ENCODE measurements at regions not wholly inside any gene's neighbourhood (a gene's known extent, or its start where the extent isn't known, plus 50 kb on each side); places are given as distances from the start of the nearest gene placed in this dataset.

GRCh38 chr14:25628390-25628789, 578.4 kb upstream of the STXBP6 start:
- 100% methylated on average over 2 of the region's 2 CpGs for WGBS
- H3K4me3 ChIP-seq (ENCODE audit: low read length) = no peak overlapping the region

GRCh38 chr14:25626986-25627385, 577.0 kb upstream of the STXBP6 start:
- Histone ChIP-seq H3K4me1 (ENCODE audit: insufficient read depth, low read length) (peaks cover 6% of the 10 kb centered on the region; the same call in 1 of the 2 replicates), H3K9ac (ENCODE audit: low read depth, low read length) (no peak overlapping the region), H3K9me3 (ENCODE audit: insufficient read depth, low read depth, low read length) (no peaks in the 10 kb centered on the region), H3K27me3 (ENCODE audit: insufficient read depth, low read length) (no peaks in the 10 kb centered on the region), H3K27ac (ENCODE audit: low read depth, low read length) (no peak overlapping the region), H3K36me3 (ENCODE audit: insufficient read depth, low read length) (no peaks in the 10 kb centered on the region), H3K4me3 (ENCODE audit: low read length) (no peak overlapping the region)
- 98% methylated on average over 2 of the region's 2 CpGs for WGBS

More at GRCh38 chr14:25628390-25628789, 578.4 kb upstream of the STXBP6 start:
- Histone ChIP-seq H3K27ac (ENCODE audit: low read depth, low read length) (no peak overlapping the region), H3K4me1 (ENCODE audit: insufficient read depth, low read length) (peaks cover 6% of the 10 kb centered on the region; the same call in 1 of the 2 replicates), H3K36me3 (ENCODE audit: insufficient read depth, low read length) (no peaks in the 10 kb centered on the region), H3K27me3 (ENCODE audit: insufficient read depth, low read length) (no peaks in the 10 kb centered on the region), H3K9me3 (ENCODE audit: insufficient read depth, low read depth, low read length) (no peaks in the 10 kb centered on the region), H3K9ac (ENCODE audit: low read depth, low read length) (no peak overlapping the region)

- Histone ChIP-seq H3K27me3 (ENCODE audit: insufficient read depth, low read length) (no peaks in the 10 kb centered on the region), H3K9me3 (ENCODE audit: insufficient read depth, low read depth, low read length) (peaks cover 7% of the 10 kb centered on the region; the same call in 1 of the 2 replicates), H3K4me1 (ENCODE audit: insufficient read depth, low read length) (no peaks in the 10 kb centered on the region), H3K9ac (ENCODE audit: low read depth, low read length) (no peak overlapping the region), H3K36me3 (ENCODE audit: insufficient read depth, low read length) (no peaks in the 10 kb centered on the region), H3K27ac (ENCODE audit: low read depth, low read length) (no peak overlapping the region), H3K4me3 (ENCODE audit: low read length) (no peak overlapping the region)
- WGBS = 100% methylated on average over 1 of the region's 1 CpG
These were observed 572.8 kb upstream of the STXBP6 start for GRCh38 chr14:25622763-25623162.

GRCh38 chr14:25620515-25620914, 570.6 kb upstream of the STXBP6 start:
- H3K4me1 ChIP-seq (ENCODE audit: insufficient read depth, low read length) = no peaks in the 10 kb centered on the region
- H3K27ac ChIP-seq (ENCODE audit: low read depth, low read length) = no peak overlapping the region
- H3K36me3 ChIP-seq (ENCODE audit: insufficient read depth, low read length) = no peaks in the 10 kb centered on the region
- H3K9me3 ChIP-seq (ENCODE audit: insufficient read depth, low read depth, low read length) = peaks cover 25% of the 10 kb centered on the region
- H3K4me3 ChIP-seq (ENCODE audit: low read length) = no peak overlapping the region
- H3K27me3 ChIP-seq (ENCODE audit: insufficient read depth, low read length) = no peaks in the 10 kb centered on the region
- no peak overlapping the region for H3K9ac ChIP-seq (ENCODE audit: low read depth, low read length)

GRCh38 chr14:25615174-25615573, 565.2 kb upstream of the STXBP6 start:
- Histone ChIP-seq H3K36me3 (ENCODE audit: insufficient read depth, low read length) (no peaks in the 10 kb centered on the region), H3K9me3 (ENCODE audit: insufficient read depth, low read depth, low read length) (peaks cover 25% of the 10 kb centered on the region), H3K4me3 (ENCODE audit: low read length) (no peak overlapping the region), H3K27ac (ENCODE audit: low read depth, low read length) (no peak overlapping the region), H3K9ac (ENCODE audit: low read depth, low read length) (no peak overlapping the region), H3K27me3 (ENCODE audit: insufficient read depth, low read length) (no peaks in the 10 kb centered on the region), H3K4me1 (ENCODE audit: insufficient read depth, low read length) (no peaks in the 10 kb centered on the region)

GRCh38 chr14:25607192-25607591, 557.2 kb upstream of the STXBP6 start:
- Histone ChIP-seq H3K9ac (ENCODE audit: low read depth, low read length) (no peak overlapping the region), H3K27ac (ENCODE audit: low read depth, low read length) (no peak overlapping the region), H3K9me3 (ENCODE audit: insufficient read depth, low read depth, low read length) (peaks cover 5% of the 10 kb centered on the region; the same call in 1 of the 2 replicates), H3K27me3 (ENCODE audit: insufficient read depth, low read length) (no peaks in the 10 kb centered on the region), H3K4me3 (ENCODE audit: low read length) (no peak overlapping the region), H3K4me1 (ENCODE audit: insufficient read depth, low read length) (peaks cover 17% of the 10 kb centered on the region), H3K36me3 (ENCODE audit: insufficient read depth, low read length) (no peaks in the 10 kb centered on the region)
- WGBS = 26% methylated on average over 3 of the region's 3 CpGs

GRCh38 chr14:25602106-25602505, 552.2 kb upstream of the STXBP6 start:
- no peak overlapping the region for H3K4me3 ChIP-seq (ENCODE audit: low read length)
- no peak overlapping the region for H3K27ac ChIP-seq (ENCODE audit: low read depth, low read length)
- no peak overlapping the region for H3K9ac ChIP-seq (ENCODE audit: low read depth, low read length)
- no peaks in the 10 kb centered on the region for H3K36me3 ChIP-seq (ENCODE audit: insufficient read depth, low read length)
- H3K9me3 ChIP-seq (ENCODE audit: insufficient read depth, low read depth, low read length) = peaks cover 7% of the 10 kb centered on the region
- peaks cover 7% of the 10 kb centered on the region; the same call in 1 of the 2 replicates for H3K4me1 ChIP-seq (ENCODE audit: insufficient read depth, low read length)
- H3K27me3 ChIP-seq (ENCODE audit: insufficient read depth, low read length) = no peaks in the 10 kb centered on the region
- WGBS = 78% methylated on average over 1 of the region's 1 CpG

- Histone ChIP-seq H3K4me3 (ENCODE audit: low read length) (no peak overlapping the region), H3K27ac (ENCODE audit: low read depth, low read length) (no peak overlapping the region), H3K9ac (ENCODE audit: low read depth, low read length) (no peak overlapping the region), H3K36me3 (ENCODE audit: insufficient read depth, low read length) (no peaks in the 10 kb centered on the region), H3K4me1 (ENCODE audit: insufficient read depth, low read length) (no peaks in the 10 kb centered on the region), H3K9me3 (ENCODE audit: insufficient read depth, low read depth, low read length) (no peaks in the 10 kb centered on the region), H3K27me3 (ENCODE audit: insufficient read depth, low read length) (no peaks in the 10 kb centered on the region)
- WGBS = 94% methylated on average over 3 of the region's 3 CpGs
These were observed 538.8 kb upstream of the STXBP6 start for GRCh38 chr14:25588751-25589150.

- H3K9ac ChIP-seq (ENCODE audit: low read depth, low read length) = no peak overlapping the region
- no peaks in the 10 kb centered on the region for H3K36me3 ChIP-seq (ENCODE audit: insufficient read depth, low read length)
- peaks cover 18% of the 10 kb centered on the region for H3K4me1 ChIP-seq (ENCODE audit: insufficient read depth, low read length)
- no peaks in the 10 kb centered on the region for H3K9me3 ChIP-seq (ENCODE audit: insufficient read depth, low read depth, low read length)
- H3K27me3 ChIP-seq (ENCODE audit: insufficient read depth, low read length) = no peaks in the 10 kb centered on the region
- 92% methylated on average over 5 of the region's 5 CpGs for WGBS
- H3K27ac ChIP-seq (ENCODE audit: low read depth, low read length) = no peak overlapping the region
- no peak overlapping the region for H3K4me3 ChIP-seq (ENCODE audit: low read length)
These were observed 524.8 kb upstream of the STXBP6 start for GRCh38 chr14:25574628-25575325.

- Histone ChIP-seq H3K9ac (ENCODE audit: low read depth, low read length) (no peak overlapping the region), H3K4me1 (ENCODE audit: insufficient read depth, low read length) (no peaks in the 10 kb centered on the region), H3K27me3 (ENCODE audit: insufficient read depth, low read length) (no peaks in the 10 kb centered on the region), H3K9me3 (ENCODE audit: insufficient read depth, low read depth, low read length) (no peaks in the 10 kb centered on the region), H3K36me3 (ENCODE audit: insufficient read depth, low read length) (no peaks in the 10 kb centered on the region), H3K27ac (ENCODE audit: low read depth, low read length) (no peak overlapping the region), H3K4me3 (ENCODE audit: low read length) (no peak overlapping the region)
- WGBS = 80% methylated on average over 4 of the region's 4 CpGs
These were observed 520.5 kb upstream of the STXBP6 start for GRCh38 chr14:25570483-25570882.

- WGBS = 91% methylated on average over 1 of the region's 1 CpG
- Histone ChIP-seq H3K9me3 (ENCODE audit: insufficient read depth, low read depth, low read length) (no peaks in the 10 kb centered on the region), H3K9ac (ENCODE audit: low read depth, low read length) (no peak overlapping the region), H3K36me3 (ENCODE audit: insufficient read depth, low read length) (no peaks in the 10 kb centered on the region), H3K27ac (ENCODE audit: low read depth, low read length) (no peak overlapping the region), H3K4me1 (ENCODE audit: insufficient read depth, low read length) (no peaks in the 10 kb centered on the region), H3K27me3 (ENCODE audit: insufficient read depth, low read length) (no peaks in the 10 kb centered on the region), H3K4me3 (ENCODE audit: low read length) (no peak overlapping the region)
These were observed 507.5 kb upstream of the STXBP6 start for GRCh38 chr14:25557466-25557865.

GRCh38 chr14:25552826-25553225, 502.9 kb upstream of the STXBP6 start:
- Histone ChIP-seq H3K9ac (ENCODE audit: low read depth, low read length) (no peak overlapping the region), H3K4me3 (ENCODE audit: low read length) (no peak overlapping the region), H3K36me3 (ENCODE audit: insufficient read depth, low read length) (no peaks in the 10 kb centered on the region), H3K27me3 (ENCODE audit: insufficient read depth, low read length) (no peaks in the 10 kb centered on the region), H3K9me3 (ENCODE audit: insufficient read depth, low read depth, low read length) (no peaks in the 10 kb centered on the region), H3K4me1 (ENCODE audit: insufficient read depth, low read length) (peaks cover 9% of the 10 kb centered on the region; the same call in 1 of the 2 replicates), H3K27ac (ENCODE audit: low read depth, low read length) (no peak overlapping the region)
- 0% methylated on average over 1 of the region's 2 CpGs for WGBS

Data from HUES64 (cell line).